Immature natural killer cell (primary cell): ENCODE measurements at regions not wholly inside any gene's neighbourhood (a gene's known extent, or its start where the extent isn't known, plus 50 kb on each side); places are given as distances from the start of the nearest gene placed in this dataset.

Experiments used
- DNase-seq, 3 donors: peaks; one replicate each; pipeline ENCODE4 v3.0.0; 2022; ENCODE audit warnings: mixed read lengths in 1 of 3
- H3K27ac Mint-ChIP-seq, 6 donors: one replicate each; pipeline ENCODE4 v1.8.0; 2020; ENCODE audit warnings: mixed read lengths in 6 of 6, mild to moderate bottlenecking in 5 of 6, inconsistent platforms in 4 of 6, moderate library complexity in 3 of 6
- H3K27me3 Mint-ChIP-seq, 3 donors: one replicate each; pipeline ENCODE4 v1.8.0; 2020 to 2021; ENCODE audit warnings: low read depth in 3 of 3, mild to moderate bottlenecking in 3 of 3, mixed read lengths in 3 of 3, moderate library complexity in 3 of 3, inconsistent platforms in 1 of 3
- H3K36me3 Mint-ChIP-seq, 3 donors: one replicate each; pipeline ENCODE4 v1.8.0; 2020; ENCODE audit warnings: mixed read lengths in 3 of 3, inconsistent platforms in 2 of 3, mild to moderate bottlenecking in 2 of 3
- H3K4me1 Mint-ChIP-seq, 2 donors: one replicate each; pipeline ENCODE4 v1.8.0; 2020; ENCODE audit warnings: inconsistent platforms in 2 of 2, mild to moderate bottlenecking in 2 of 2, mixed read lengths in 2 of 2, moderate library complexity in 1 of 2
- H3K4me3 Mint-ChIP-seq, 5 donors: one replicate each; pipeline ENCODE4 v1.8.0; 2020; ENCODE audit warnings: mild to moderate bottlenecking in 5 of 5, mixed read lengths in 5 of 5, inconsistent platforms in 3 of 5, moderate library complexity in 3 of 5
- H3K9me3 Mint-ChIP-seq, 6 donors: one replicate each; pipeline ENCODE4 v1.8.0; 2020; ENCODE audit warnings: mild to moderate bottlenecking in 6 of 6, mixed read lengths in 6 of 6, inconsistent platforms in 4 of 6, moderate library complexity in 3 of 6

DNA sequence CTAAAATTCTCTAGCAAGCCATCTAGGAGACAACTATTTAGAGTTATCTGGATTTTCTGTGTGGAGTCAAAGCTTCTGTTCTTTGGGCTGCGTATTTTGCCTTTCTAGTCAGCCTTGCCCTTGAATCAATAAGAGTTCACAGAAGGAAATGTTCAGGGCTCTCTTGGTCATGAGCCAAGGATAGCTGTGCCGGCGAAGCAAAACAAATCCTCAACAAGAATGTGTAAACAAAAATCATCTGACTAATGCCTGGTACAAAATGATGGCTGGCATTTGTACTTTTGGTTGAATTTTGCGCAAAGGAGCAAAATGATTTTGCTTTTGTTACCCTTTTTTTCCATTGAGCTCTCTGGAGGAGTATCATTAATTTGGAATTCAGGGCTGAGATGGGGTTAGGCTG lies 171.1 kb downstream of the DACT1 start:
- DNase-seq: no peak
- H3K27ac Mint-ChIP-seq: no peak overlapping the region
- no peaks in the 10 kb centered on the region for H3K4me1 Mint-ChIP-seq
- no peaks in the 10 kb centered on the region for H3K36me3 Mint-ChIP-seq
- H3K9me3 Mint-ChIP-seq: peaks cover 0 to 2% (median 0%) of the 10 kb centered on the region in 6 donors
- H3K4me3 Mint-ChIP-seq: no peak overlapping the region
- H3K27me3 Mint-ChIP-seq: no peaks in the 10 kb centered on the region

- no peak for DNase-seq
- no peak overlapping the region for H3K4me3 Mint-ChIP-seq
- H3K9me3 Mint-ChIP-seq: peaks cover 0 to 2% (median 0%) of the 10 kb centered on the region in 6 donors
- H3K27me3 Mint-ChIP-seq: no peaks in the 10 kb centered on the region
- no peak overlapping the region for H3K27ac Mint-ChIP-seq
- no peaks in the 10 kb centered on the region for H3K36me3 Mint-ChIP-seq
- H3K4me1 Mint-ChIP-seq: no peaks in the 10 kb centered on the region
Measured at GRCh38 chr14:58809520-58809919, 171.8 kb downstream of the DACT1 start.

- Mint-ChIP-seq H3K27ac (no peak overlapping the region), H3K27me3 (no peaks in the 10 kb centered on the region)
- no peak for DNase-seq
Measured at GRCh38 chr14:58812050-58812910, 174.5 kb downstream of the DACT1 start.

DNA sequence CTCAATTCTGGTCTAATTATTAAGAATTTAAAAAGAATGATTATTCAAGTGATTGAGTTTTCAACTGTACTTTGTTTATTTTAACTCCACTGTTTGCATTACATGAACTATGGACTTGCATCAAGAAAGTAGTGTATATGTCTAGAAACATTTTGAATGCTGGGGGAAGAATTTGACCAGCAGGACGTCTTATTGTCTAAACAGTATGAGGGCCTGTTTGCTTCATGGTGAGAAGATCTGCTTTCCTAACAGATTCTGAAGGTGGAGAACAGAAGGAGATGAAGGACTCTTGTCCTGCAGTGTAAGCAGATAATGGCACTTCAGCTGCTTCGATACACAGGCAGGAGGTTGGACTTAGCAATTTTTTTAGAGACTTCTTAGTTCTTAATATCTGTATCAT lies 176.0 kb downstream of the DACT1 start:
- DNase-seq: no peak
- Mint-ChIP-seq H3K4me1 (no peaks in the 10 kb centered on the region), H3K27me3 (peaks cover 0 to 2% (median 0%) of the 10 kb centered on the region in 3 donors), H3K36me3 (no peaks in the 10 kb centered on the region), H3K4me3 (no peak overlapping the region), H3K27ac (no peak overlapping the region), H3K9me3 (no peaks in the 10 kb centered on the region)

More at GRCh38 chr14:58812050-58812910, 174.5 kb downstream of the DACT1 start:
- no peaks in the 10 kb centered on the region for H3K9me3 Mint-ChIP-seq
- no peaks in the 10 kb centered on the region for H3K4me1 Mint-ChIP-seq
- H3K4me3 Mint-ChIP-seq: no peak overlapping the region
- H3K36me3 Mint-ChIP-seq: no peaks in the 10 kb centered on the region

DNA sequence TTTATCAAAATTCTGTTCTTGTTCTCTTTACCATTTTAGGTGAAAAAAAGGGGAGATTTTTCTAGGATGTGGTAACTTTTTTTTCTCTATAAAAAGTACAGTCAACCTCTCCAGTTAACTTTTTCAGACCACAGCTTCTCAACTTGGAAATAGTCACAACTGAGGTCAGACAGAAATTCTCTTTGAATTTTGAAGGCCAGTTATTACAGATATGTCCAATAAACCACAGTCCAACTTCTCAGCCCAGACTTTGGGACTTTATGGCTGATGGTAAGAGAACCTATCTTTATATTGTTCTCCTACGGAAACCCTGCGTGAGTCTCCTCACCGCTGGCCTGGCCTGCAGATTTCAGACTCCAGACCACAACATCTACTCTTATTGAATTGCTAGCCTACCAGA lies 176.7 kb downstream of the DACT1 start:
- H3K9me3 Mint-ChIP-seq: no peaks in the 10 kb centered on the region
- peaks cover 0 to 2% (median under 1%) of the 10 kb centered on the region in 3 donors for H3K27me3 Mint-ChIP-seq
- no peak for DNase-seq
- H3K4me3 Mint-ChIP-seq: no peak overlapping the region
- H3K27ac Mint-ChIP-seq: no peak overlapping the region
- no peaks in the 10 kb centered on the region for H3K4me1 Mint-ChIP-seq
- no peaks in the 10 kb centered on the region for H3K36me3 Mint-ChIP-seq

DNA sequence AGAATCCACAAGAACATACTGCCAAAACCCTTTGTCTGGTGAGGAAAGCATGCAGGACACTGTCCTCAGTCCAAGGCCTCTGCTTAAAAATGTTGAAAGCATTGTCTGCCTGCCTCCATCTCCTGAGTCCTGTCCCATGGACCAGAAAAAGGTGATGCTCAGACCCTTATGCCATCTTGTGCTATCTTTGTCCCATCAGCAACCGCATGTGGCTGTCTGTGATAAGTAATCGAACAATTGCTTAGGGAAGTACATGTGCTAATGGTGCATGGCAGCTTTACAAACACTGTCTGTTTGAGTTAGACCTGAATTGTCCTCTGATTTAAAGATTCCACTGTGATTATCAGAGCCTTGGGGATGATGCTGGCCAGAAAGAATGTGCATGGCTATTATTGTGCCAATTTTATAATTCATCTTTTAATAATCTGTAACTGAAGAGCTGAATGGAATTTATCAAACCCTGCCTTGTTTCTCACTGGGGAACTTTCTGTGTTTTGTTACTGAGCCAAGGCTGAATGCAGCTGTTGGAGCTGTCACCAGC lies 177.5 kb downstream of the DACT1 start:
- no peaks in the 10 kb centered on the region for H3K36me3 Mint-ChIP-seq
- no peaks in the 10 kb centered on the region for H3K4me1 Mint-ChIP-seq
- H3K9me3 Mint-ChIP-seq: no peaks in the 10 kb centered on the region
- no peak overlapping the region for H3K27ac Mint-ChIP-seq
- no peak overlapping the region for H3K4me3 Mint-ChIP-seq
- peaks cover 0 to 2% (median 1%) of the 10 kb centered on the region in 3 donors for H3K27me3 Mint-ChIP-seq
- DNase-seq: no peak

GRCh38 chr14:58815794-58816193 lies 178.0 kb downstream of the DACT1 start:
- Mint-ChIP-seq H3K4me1 (no peaks in the 10 kb centered on the region), H3K36me3 (no peaks in the 10 kb centered on the region), H3K4me3 (no peak overlapping the region), H3K9me3 (no peaks in the 10 kb centered on the region), H3K27ac (no peak overlapping the region), H3K27me3 (peaks cover 0 to 2% (median 1%) of the 10 kb centered on the region in 3 donors)
- no peak for DNase-seq

- H3K27me3 Mint-ChIP-seq: peaks cover 0 to 2% (median 1%) of the 10 kb centered on the region in 3 donors
- H3K36me3 Mint-ChIP-seq: no peaks in the 10 kb centered on the region
- H3K4me1 Mint-ChIP-seq: no peaks in the 10 kb centered on the region
- no peak for DNase-seq
- no peak overlapping the region for H3K4me3 Mint-ChIP-seq
- no peak overlapping the region for H3K27ac Mint-ChIP-seq
- peaks cover 0 to 3% (median 0%) of the 10 kb centered on the region in 6 donors for H3K9me3 Mint-ChIP-seq
Measured at GRCh38 chr14:58816416-58817115, 178.8 kb downstream of the DACT1 start.

DNA sequence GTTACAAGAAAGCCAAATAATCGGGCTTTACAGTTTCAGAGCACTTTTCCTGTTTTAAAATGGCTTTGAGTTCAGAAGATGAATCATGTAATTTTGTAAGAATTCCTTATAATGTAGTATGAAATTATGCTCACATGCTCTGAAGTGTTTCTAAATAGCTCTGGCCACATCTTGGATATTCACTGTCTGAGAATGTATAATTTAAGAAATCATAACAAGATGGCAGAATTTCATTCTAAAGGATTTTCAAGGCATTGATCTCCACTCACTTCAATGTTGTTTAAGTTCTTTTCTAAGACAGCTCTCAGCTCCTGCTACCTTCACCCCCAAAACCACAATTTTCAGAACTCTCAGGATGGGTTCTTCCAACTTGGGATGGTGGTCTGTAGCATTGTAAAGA lies 180.1 kb downstream of the DACT1 start:
- no peak overlapping the region for H3K4me3 Mint-ChIP-seq
- H3K27me3 Mint-ChIP-seq: peaks cover 0 to 4% (median 1%) of the 10 kb centered on the region in 3 donors
- peaks cover 0 to 4% (median 0%) of the 10 kb centered on the region in 6 donors for H3K9me3 Mint-ChIP-seq
- H3K36me3 Mint-ChIP-seq: no peaks in the 10 kb centered on the region
- no peak for DNase-seq
- H3K4me1 Mint-ChIP-seq: no peaks in the 10 kb centered on the region
- H3K27ac Mint-ChIP-seq: no peak overlapping the region

DNA sequence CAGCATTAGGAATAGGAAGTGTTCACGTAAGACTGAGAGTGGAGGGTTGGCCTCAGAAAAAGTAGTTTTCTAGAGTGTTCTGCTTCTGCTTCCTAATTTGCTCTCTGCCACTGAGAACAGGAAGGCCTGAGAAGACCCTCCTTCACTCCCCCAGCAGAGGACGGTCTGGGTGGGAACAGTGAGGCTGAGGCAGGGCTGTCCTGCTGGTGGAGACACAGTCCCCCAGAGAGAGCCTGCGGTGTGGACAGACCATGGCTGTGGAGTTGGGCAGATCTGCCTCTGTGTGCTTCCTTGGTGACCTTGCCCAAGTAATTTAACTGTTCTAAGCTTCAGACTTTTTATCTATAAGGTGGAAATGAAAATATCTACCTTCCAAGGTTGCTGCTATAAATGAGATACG lies 182.3 kb downstream of the DACT1 start:
- H3K4me1 Mint-ChIP-seq: no peaks in the 10 kb centered on the region
- H3K4me3 Mint-ChIP-seq: no peak overlapping the region
- DNase-seq: no peak
- H3K27ac Mint-ChIP-seq: no peak overlapping the region
- peaks cover 0 to 10% (median 0%) of the 10 kb centered on the region in 6 donors for H3K9me3 Mint-ChIP-seq
- H3K27me3 Mint-ChIP-seq: peaks cover 0 to 4% (median 1%) of the 10 kb centered on the region in 3 donors
- no peaks in the 10 kb centered on the region for H3K36me3 Mint-ChIP-seq

- Mint-ChIP-seq H3K27me3 (peaks cover 0 to 4% (median 4%) of the 10 kb centered on the region in 3 donors), H3K27ac (no peak overlapping the region), H3K9me3 (peaks cover 0 to 16% (median 0%) of the 10 kb centered on the region in 6 donors), H3K4me3 (no peak overlapping the region), H3K36me3 (no peaks in the 10 kb centered on the region), H3K4me1 (no peaks in the 10 kb centered on the region)
- no peak for DNase-seq
Measured at GRCh38 chr14:58821421-58821820, 183.7 kb downstream of the DACT1 start.

GRCh38 chr14:58822856-58823255 lies 185.1 kb downstream of the DACT1 start:
- peaks cover 0 to 4% (median 4%) of the 10 kb centered on the region in 3 donors for H3K27me3 Mint-ChIP-seq
- H3K9me3 Mint-ChIP-seq: peaks cover 0 to 16% (median 0%) of the 10 kb centered on the region in 6 donors
- H3K4me3 Mint-ChIP-seq: no peak overlapping the region
- no peak overlapping the region for H3K27ac Mint-ChIP-seq
- no peak for DNase-seq
- H3K4me1 Mint-ChIP-seq: no peaks in the 10 kb centered on the region
- H3K36me3 Mint-ChIP-seq: no peaks in the 10 kb centered on the region

- DNase-seq: no peak
- H3K36me3 Mint-ChIP-seq: no peaks in the 10 kb centered on the region
- no peak overlapping the region for H3K27ac Mint-ChIP-seq
- H3K9me3 Mint-ChIP-seq: peaks cover 0 to 16% (median 0%) of the 10 kb centered on the region in 6 donors
- H3K4me1 Mint-ChIP-seq: no peaks in the 10 kb centered on the region
- H3K4me3 Mint-ChIP-seq: no peak overlapping the region
- peaks cover 0 to 4% (median 4%) of the 10 kb centered on the region in 3 donors for H3K27me3 Mint-ChIP-seq
Measured at GRCh38 chr14:58823312-58823711, 185.6 kb downstream of the DACT1 start.

- H3K36me3 Mint-ChIP-seq: no peaks in the 10 kb centered on the region
- H3K27ac Mint-ChIP-seq: no peak overlapping the region
- peaks cover 0 to 4% (median 2%) of the 10 kb centered on the region in 3 donors for H3K27me3 Mint-ChIP-seq
- H3K9me3 Mint-ChIP-seq: peaks cover 0 to 16% (median 0%) of the 10 kb centered on the region in 6 donors
- H3K4me1 Mint-ChIP-seq: no peaks in the 10 kb centered on the region
- DNase-seq: no peak
- no peak overlapping the region for H3K4me3 Mint-ChIP-seq
Measured at GRCh38 chr14:58824106-58824505, 186.3 kb downstream of the DACT1 start.
